ENCODE measurements at regions not wholly inside any gene's neighbourhood (a gene's known extent, or its start where the extent isn't known, plus 50 kb on each side); places are given as distances from the start of the nearest gene placed in this dataset.

DNA sequence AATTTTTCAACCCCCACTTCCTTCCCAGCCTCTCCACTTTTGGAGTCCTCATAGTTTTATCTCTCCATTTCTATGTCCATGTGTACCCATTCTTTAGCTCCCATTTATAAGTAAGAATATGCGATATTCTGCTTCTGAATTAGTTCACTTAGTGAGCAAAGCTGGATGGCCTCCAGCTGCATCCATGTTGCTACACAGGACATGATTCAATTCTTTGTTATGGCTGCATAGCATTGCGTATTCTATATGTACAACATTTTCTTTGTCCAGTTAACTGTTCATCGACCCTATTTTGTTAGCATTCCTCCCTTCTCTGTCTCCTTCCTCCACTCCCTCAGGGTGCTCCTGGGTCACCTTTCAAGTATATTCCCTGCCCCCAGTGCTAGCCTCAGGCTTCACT, 210.0 kb upstream of the SSTR4 start:
- CTCF ChIA-PET = interaction anchor here (1.0 to 2.0 kb wide), 5 partner anchors 11 to 133 kb away, joined by 3 to 6 read pairs (median 4); no protein-coding TSS in a partner anchor
- no peaks in the 10 kb centered on the region for H4K20me1 ChIP-seq (replicated peaks; ENCODE audit: control insufficient read depth, extremely low read depth, insufficient read depth, low read length)
- H3K4me3 ChIP-seq (replicated peaks in 1 of 3; ENCODE audit: insufficient read depth in 1 of 3, low read depth in 1 of 3, low read length in 3 of 3) = no peak overlapping the region
- H3K27ac ChIP-seq (ENCODE audit: insufficient read depth, low read depth, low read length) = no peak overlapping the region
- BruUV-seq (replicated peaks) = no TSS peak
- H3K36me3 ChIP-seq (ENCODE audit: control insufficient read depth in 2 of 2, extremely low read depth in 1 of 2, insufficient read depth in 2 of 2, low read length in 2 of 2) = no peaks in the 10 kb centered on the region
- H3K9ac ChIP-seq (replicated peaks; ENCODE audit: extremely low read depth, insufficient read depth, low read length) = no peak overlapping the region
- H3K9me1 ChIP-seq (replicated peaks; ENCODE audit: control insufficient read depth, extremely low read depth, insufficient read depth, low read length) = no peaks in the 10 kb centered on the region
- DNase-seq (ENCODE audit: low read depth, low spot score) = peak; percentile 42
- peaks cover 0 to 3% of the 10 kb centered on the region in 2 experiments for H3K27me3 ChIP-seq (ENCODE audit: control insufficient read depth in 2 of 2, insufficient read depth in 2 of 2, low read length in 2 of 2)
- TF ChIP-seq, protein P1, sequence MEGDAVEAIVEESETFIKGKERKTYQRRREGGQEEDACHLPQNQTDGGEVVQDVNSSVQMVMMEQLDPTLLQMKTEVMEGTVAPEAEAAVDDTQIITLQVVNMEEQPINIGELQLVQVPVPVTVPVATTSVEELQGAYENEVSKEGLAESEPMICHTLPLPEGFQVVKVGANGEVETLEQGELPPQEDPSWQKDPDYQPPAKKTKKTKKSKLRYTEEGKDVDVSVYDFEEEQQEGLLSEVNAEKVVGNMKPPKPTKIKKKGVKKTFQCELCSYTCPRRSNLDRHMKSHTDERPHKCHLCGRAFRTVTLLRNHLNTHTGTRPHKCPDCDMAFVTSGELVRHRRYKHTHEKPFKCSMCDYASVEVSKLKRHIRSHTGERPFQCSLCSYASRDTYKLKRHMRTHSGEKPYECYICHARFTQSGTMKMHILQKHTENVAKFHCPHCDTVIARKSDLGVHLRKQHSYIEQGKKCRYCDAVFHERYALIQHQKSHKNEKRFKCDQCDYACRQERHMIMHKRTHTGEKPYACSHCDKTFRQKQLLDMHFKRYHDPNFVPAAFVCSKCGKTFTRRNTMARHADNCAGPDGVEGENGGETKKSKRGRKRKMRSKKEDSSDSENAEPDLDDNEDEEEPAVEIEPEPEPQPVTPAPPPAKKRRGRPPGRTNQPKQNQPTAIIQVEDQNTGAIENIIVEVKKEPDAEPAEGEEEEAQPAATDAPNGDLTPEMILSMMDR (IDR thresholded peaks at IDR 0.05; ENCODE audit: extremely low read depth in 1 of 2, insufficient read depth in 1 of 2, low read depth in 1 of 2, low read length in 2 of 2) = no peak
- TF ChIP-seq GATA2 (IDR thresholded peaks at IDR 0.05; ENCODE audit: insufficient read depth, insufficient read length, low read depth, low read length) = no peak
- dilution Hi-C loops (cut with MboI; ENCODE audit: extremely low pct_ligation_motif_present, low sequenced_read_pairs) (no loop called here), intact Hi-C loops (cut with micrococcal nuclease) (no loop called here)
- POLR2A ChIA-PET = no interaction called here
- H2AFZ ChIP-seq (ENCODE audit: low read depth, low read length) = peak overlapping the region; percentile 83
- H3K9me3 ChIP-seq (replicated peaks; ENCODE audit: control insufficient read depth, insufficient read depth, low read length) = no peaks in the 10 kb centered on the region
- peak; percentile 38 for FAIRE-seq
- no peaks in the 10 kb centered on the region for H3K79me2 ChIP-seq (ENCODE audit: control insufficient read depth, insufficient read depth, low read length)
- H3K4me1 ChIP-seq (ENCODE audit: control insufficient read depth, extremely low read depth, insufficient read depth, low read length) = peaks cover 3% of the 10 kb centered on the region
- no peak overlapping the region for H3K4me2 ChIP-seq (ENCODE audit: insufficient read depth, low read length)

DNA sequence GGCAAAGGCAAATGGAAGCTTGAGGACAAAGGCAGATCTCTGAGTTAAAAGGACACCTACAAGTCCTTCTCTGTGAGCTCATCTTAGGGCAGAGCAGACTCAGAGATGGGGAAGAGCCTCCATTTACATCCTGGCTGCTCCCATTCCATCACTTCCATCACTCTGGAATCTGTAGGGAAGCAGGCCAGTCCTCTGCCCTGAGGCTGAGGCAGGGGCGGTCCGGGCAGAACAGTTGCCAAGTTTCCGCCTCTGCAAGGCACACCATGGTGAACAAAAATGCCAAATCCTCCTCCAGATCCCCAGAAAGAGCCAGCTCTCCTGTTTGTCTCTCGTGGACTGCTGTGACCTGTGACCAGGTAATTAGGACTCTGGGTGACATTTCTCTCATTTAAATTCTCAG, 209.6 kb upstream of the SSTR4 start:
- H3K9ac ChIP-seq (replicated peaks; ENCODE audit: extremely low read depth, insufficient read depth, low read length) = no peak overlapping the region
- DNase-seq (ENCODE audit: low read depth, low spot score) (no peak), FAIRE-seq (no peak)
- CTCF ChIA-PET = interaction anchor here (1.0 to 2.0 kb wide), 5 partner anchors 11 to 134 kb away, joined by 3 to 6 read pairs (median 4); no protein-coding TSS in a partner anchor
- no peaks in the 10 kb centered on the region for H3K9me3 ChIP-seq (replicated peaks; ENCODE audit: control insufficient read depth, insufficient read depth, low read length)
- peaks cover 0 to 3% of the 10 kb centered on the region in 2 experiments for H3K27me3 ChIP-seq (ENCODE audit: control insufficient read depth in 2 of 2, insufficient read depth in 2 of 2, low read length in 2 of 2)
- H3K27ac ChIP-seq (ENCODE audit: insufficient read depth, low read depth, low read length) = no peak overlapping the region
- TF ChIP-seq MYC (IDR thresholded peaks at IDR 0.05; ENCODE audit: low read depth, low read length) = no peak
- TF ChIP-seq GATA2 (IDR thresholded peaks at IDR 0.05; ENCODE audit: insufficient read depth, insufficient read length, low read depth, low read length) = no peak
- TF ChIP-seq JUN (IDR thresholded peaks at IDR 0.05; ENCODE audit: borderline replicate concordance, insufficient read depth, insufficient read length, low read depth) = no peak
- no peak for TF ChIP-seq EZH2 (IDR thresholded peaks at IDR 0.05; ENCODE audit: borderline replicate concordance, low read depth, low read length, severe bottlenecking)
- TF ChIP-seq, protein P2, sequence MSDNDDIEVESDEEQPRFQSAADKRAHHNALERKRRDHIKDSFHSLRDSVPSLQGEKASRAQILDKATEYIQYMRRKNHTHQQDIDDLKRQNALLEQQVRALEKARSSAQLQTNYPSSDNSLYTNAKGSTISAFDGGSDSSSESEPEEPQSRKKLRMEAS (IDR thresholded peaks at IDR 0.05; ENCODE audit: insufficient read depth, insufficient read length) = no peak
- no peak for TF ChIP-seq POLR2AphosphoS5 (IDR thresholded peaks at IDR 0.05; ENCODE audit: insufficient read depth, low read depth, low read length)
- TF ChIP-seq POLR2A (IDR thresholded peaks at IDR 0.05; ENCODE audit: low read depth, low read length) = no peak
- TF ChIP-seq, protein P1 (IDR thresholded peaks at IDR 0.05; ENCODE audit: extremely low read depth in 1 of 2, insufficient read depth in 1 of 2, low read depth in 1 of 2, low read length in 2 of 2) = no peak
- no peak for TF ChIP-seq FOS (IDR thresholded peaks at IDR 0.05; ENCODE audit: borderline replicate concordance, insufficient read depth, low read length)
- BruUV-seq (replicated peaks) = no TSS peak
- no peaks in the 10 kb centered on the region for H4K20me1 ChIP-seq (replicated peaks; ENCODE audit: control insufficient read depth, extremely low read depth, insufficient read depth, low read length)
- intact Hi-C loops (cut with micrococcal nuclease) (no loop called here), dilution Hi-C loops (cut with MboI; ENCODE audit: extremely low pct_ligation_motif_present, low sequenced_read_pairs) (no loop called here)
- no peaks in the 10 kb centered on the region for H3K36me3 ChIP-seq (ENCODE audit: control insufficient read depth in 2 of 2, extremely low read depth in 1 of 2, insufficient read depth in 2 of 2, low read length in 2 of 2)
- POLR2A ChIA-PET = no interaction called here
- no peak overlapping the region for H3K4me3 ChIP-seq (replicated peaks in 1 of 3; ENCODE audit: insufficient read depth in 1 of 3, low read depth in 1 of 3, low read length in 3 of 3)
- peaks cover 3% of the 10 kb centered on the region for H3K4me1 ChIP-seq (ENCODE audit: control insufficient read depth, extremely low read depth, insufficient read depth, low read length)
- H3K79me2 ChIP-seq (ENCODE audit: control insufficient read depth, insufficient read depth, low read length) = no peaks in the 10 kb centered on the region
- peak overlapping the region; percentile 83 for H2AFZ ChIP-seq (ENCODE audit: low read depth, low read length)
- H3K4me2 ChIP-seq (ENCODE audit: insufficient read depth, low read length) = no peak overlapping the region
- H3K9me1 ChIP-seq (replicated peaks; ENCODE audit: control insufficient read depth, extremely low read depth, insufficient read depth, low read length) = no peaks in the 10 kb centered on the region

Measured in endothelial cell of umbilical vein (primary cell).